ENCODE measurements at regions not wholly inside any gene's neighbourhood (a gene's known extent, or its start where the extent isn't known, plus 50 kb on each side); places are given as distances from the start of the nearest gene placed in this dataset.

- no TSS peak for BruUV-seq (replicated peaks)
- in situ Hi-C loops (cut with MboI) (no loop called here), intact Hi-C loops (cut with micrococcal nuclease) (no loop called here)
- Histone ChIP-seq H2AFZ (ENCODE audit: low read depth, low read length) (no peak overlapping the region), H3K36me3 (ENCODE audit: control insufficient read depth, insufficient read depth, low read length) (no peaks in the 10 kb centered on the region), H3K9ac (ENCODE audit: insufficient read depth in 1 of 2, low read depth in 2 of 2, low read length in 2 of 2) (no peak overlapping the region), H3K79me2 (ENCODE audit: control insufficient read depth, insufficient read depth, low read length) (no peaks in the 10 kb centered on the region), H3K4me3 (no peak overlapping the region), H3K9me3 (replicated peaks; ENCODE audit: control insufficient read depth, insufficient read depth, low read depth, low read length) (no peaks in the 10 kb centered on the region), H3K4me2 (ENCODE audit: insufficient read depth, low read length) (no peak overlapping the region), H3K4me1 (replicated peaks in 1 of 2; ENCODE audit: control insufficient read depth in 2 of 2, insufficient read depth in 2 of 2, low read length in 2 of 2) (no peaks in the 10 kb centered on the region), H4K20me1 (replicated peaks; ENCODE audit: control insufficient read depth, insufficient read depth, low read length) (no peaks in the 10 kb centered on the region), H3K9me1 (ENCODE audit: control insufficient read depth, insufficient read depth, low read length) (no peaks in the 10 kb centered on the region), H3K27ac (ENCODE audit: extremely low read depth, low read depth, low read length) (no peak overlapping the region), H3K27me3 (ENCODE audit: control insufficient read depth in 2 of 2, insufficient read depth in 2 of 2, low read length in 2 of 2) (no peaks in the 10 kb centered on the region)
- DNase-seq (ENCODE audit: extremely low read depth in 1 of 4, low spot score in 3 of 4), result no peak
- TF ChIP-seq, protein P1, sequence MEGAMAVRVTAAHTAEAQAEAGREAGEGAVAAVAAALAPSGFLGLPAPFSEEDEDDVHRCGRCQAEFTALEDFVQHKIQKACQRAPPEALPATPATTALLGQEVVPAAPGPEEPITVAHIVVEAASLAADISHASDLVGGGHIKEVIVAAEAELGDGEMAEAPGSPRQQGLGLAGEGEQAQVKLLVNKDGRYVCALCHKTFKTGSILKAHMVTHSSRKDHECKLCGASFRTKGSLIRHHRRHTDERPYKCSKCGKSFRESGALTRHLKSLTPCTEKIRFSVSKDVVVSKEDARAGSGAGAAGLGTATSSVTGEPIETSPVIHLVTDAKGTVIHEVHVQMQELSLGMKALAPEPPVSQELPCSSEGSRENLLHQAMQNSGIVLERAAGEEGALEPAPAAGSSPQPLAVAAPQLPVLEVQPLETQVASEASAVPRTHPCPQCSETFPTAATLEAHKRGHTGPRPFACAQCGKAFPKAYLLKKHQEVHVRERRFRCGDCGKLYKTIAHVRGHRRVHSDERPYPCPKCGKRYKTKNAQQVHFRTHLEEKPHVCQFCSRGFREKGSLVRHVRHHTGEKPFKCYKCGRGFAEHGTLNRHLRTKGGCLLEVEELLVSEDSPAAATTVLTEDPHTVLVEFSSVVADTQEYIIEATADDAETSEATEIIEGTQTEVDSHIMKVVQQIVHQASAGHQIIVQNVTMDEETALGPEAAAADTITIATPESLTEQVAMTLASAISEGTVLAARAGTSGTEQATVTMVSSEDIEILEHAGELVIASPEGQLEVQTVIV (CRISPR knock-in tag; IDR thresholded peaks at IDR 0.05; ENCODE audit: borderline replicate concordance), result no peak
- TF ChIP-seq TAL1 (IDR thresholded peaks at IDR 0.05), result no peak
- TF ChIP-seq PHB (CRISPR knock-in tag; IDR thresholded peaks at IDR 0.05), result no peak
- TF ChIP-seq ZNF740 (CRISPR knock-in tag; IDR thresholded peaks at IDR 0.05), result no peak
- TF ChIP-seq ZNF740 (tag; IDR thresholded peaks at IDR 0.05), result no peak
- TF ChIP-seq ZBTB2 (IDR thresholded peaks at IDR 0.05), result no peak
- CTCF ChIA-PET (ENCODE audit: low intra/inter-chr PET ratio), result no interaction called here
- no peak for FAIRE-seq
- WGBS (ENCODE audit: insufficient coverage, low coverage, missing lambda C conversion rate), result 0% methylated on average over 3 of the region's 5 CpGs
- POLR2A ChIA-PET, result no interaction called here
- no peak for ATAC-seq
Measured at GRCh38 chrX:45711231-45711630, 510.6 kb upstream of the DIPK2B start.
